SU-DHL-6 (cell line): ENCODE measurements at regions not wholly inside any gene's neighbourhood (a gene's known extent, or its start where the extent isn't known, plus 50 kb on each side); places are given as distances from the start of the nearest gene placed in this dataset.

ENCODE experiments used
- H2AFZ ChIP-seq: fragments of 200-600 bp; sonication (generic); 2 replicates; pipeline ENCODE4 v1.6.1; 2014; ENCODE audit warnings: low read depth, mild to moderate bottlenecking, moderate library complexity, mixed read lengths, antibody characterized with exemption, low read length; ENCODE audit not compliant: severe bottlenecking
- H3F3A ChIP-seq: fragments of 200-600 bp; shearing (Covaris generic); 2 replicates; pipeline ENCODE4 v1.6.0; 2016; ENCODE audit warnings: antibody characterized with exemption, mild to moderate bottlenecking; ENCODE audit not compliant: insufficient read depth
- H3K27ac ChIP-seq: fragments of 200-600 bp; sonication (generic); 2 replicates; pipeline ENCODE4 v1.5.1; 2016; ENCODE audit warnings: low read depth, mild to moderate bottlenecking, low read length, moderate library complexity, mixed read lengths
- H3K27me3 ChIP-seq: fragments of 200-600 bp; sonication (generic), shearing (Covaris generic); 2 replicates; pipeline ENCODE4 v1.6.0; 2014; ENCODE audit warnings: mild to moderate bottlenecking, low read length
- H3K36me3 ChIP-seq: fragments of 200-600 bp; sonication (generic); 2 replicates; pipeline ENCODE4 v1.6.1; 2014; ENCODE audit warnings: mild to moderate bottlenecking, low read length, mixed read lengths
- H3K4me2 ChIP-seq: fragments of 300-600, 200-600 bp; shearing (Covaris generic), sonication (generic); 2 replicates; pipeline ENCODE4 v1.6.0; 2014; ENCODE audit warnings: low read length, low read depth, mild to moderate bottlenecking; ENCODE audit not compliant: poor library complexity, severe bottlenecking
- H3K4me3 ChIP-seq: fragments of 200-600 bp; sonication (generic); 2 replicates; pipeline ENCODE4 v1.5.1; 2014; ENCODE audit warnings: antibody characterized with exemption, low read length, mild to moderate bottlenecking, mixed read lengths; ENCODE audit not compliant: insufficient read depth, poor library complexity, severe bottlenecking
- H3K79me2 ChIP-seq: fragments of 200-600 bp; sonication (generic); 2 replicates; pipeline ENCODE4 v1.6.1; 2014; ENCODE audit warnings: mild to moderate bottlenecking, low read length, moderate library complexity; ENCODE audit not compliant: insufficient read depth
- H3K9ac ChIP-seq: fragments of 200-600 bp; sonication (generic); 2 replicates; pipeline ENCODE4 v1.7.0; 2014; ENCODE audit warnings: mild to moderate bottlenecking, low read length
- H3K9me2 ChIP-seq: fragments of 200-600 bp; sonication (generic); replicated peaks from 2 replicates; pipeline ENCODE4 v1.6.1; 2014; ENCODE audit warnings: low read length; ENCODE audit not compliant: insufficient read depth
- H3K9me3 ChIP-seq: fragments of 200-600 bp; sonication (generic); 2 replicates; pipeline ENCODE4 v1.6.1; 2014; ENCODE audit warnings: low read length, mixed read lengths; ENCODE audit not compliant: insufficient read depth
- H4K20me1 ChIP-seq: fragments of 200-600 bp; sonication (generic); 2 replicates; pipeline ENCODE4 v1.6.1; 2014; ENCODE audit warnings: low read depth, mild to moderate bottlenecking, antibody characterized with exemption, low read length, moderate library complexity, mixed read lengths
- CTCF ChIP-seq: fragments of 200-600 bp; sonication (generic); IDR thresholded peaks from one replicate; pipeline ENCODE4 v1.5.1; 2017; ENCODE audit warnings: antibody characterized with exemption, mild to moderate bottlenecking, low read length, moderate library complexity; ENCODE audit not compliant: insufficient read depth, poor library complexity, severe bottlenecking
- EZH2phosphoT487 ChIP-seq: fragments of 200-600 bp; sonication (generic), shearing (Covaris generic); conservative IDR thresholded peaks from 2 replicates; pipeline ENCODE4 v1.6.1; 2018; ENCODE audit warnings: mild to moderate bottlenecking, antibody characterized with exemption, low read length, moderate library complexity, mixed read lengths

- Histone ChIP-seq H3K9ac (no peak overlapping the region), H3K4me2 (no peak overlapping the region), H3F3A (no peaks in the 10 kb centered on the region), H3K79me2 (no peaks in the 10 kb centered on the region), H3K36me3 (no peaks in the 10 kb centered on the region), H3K27ac (no peak overlapping the region), H2AFZ (no peak overlapping the region), H4K20me1 (no peaks in the 10 kb centered on the region), H3K9me2 (no peaks in the 10 kb centered on the region), H3K9me3 (no peaks in the 10 kb centered on the region), H3K27me3 (no peaks in the 10 kb centered on the region), H3K4me3 (no peak overlapping the region)
- TF ChIP-seq CTCF: no peak
- no peak for TF ChIP-seq EZH2phosphoT487
Observed at GRCh38 chr2:177074099-177074710, 138.4 kb upstream of the HNRNPA3 start.

GRCh38 chr2:177075254-177075653 is 137.3 kb upstream of the HNRNPA3 start:
- TF ChIP-seq CTCF (no peak), EZH2phosphoT487 (no peak)
- Histone ChIP-seq H3K9ac (no peak overlapping the region), H2AFZ (no peak overlapping the region), H3K9me2 (no peaks in the 10 kb centered on the region), H3K4me2 (no peak overlapping the region), H3K27me3 (no peaks in the 10 kb centered on the region), H3K4me3 (no peak overlapping the region), H3K9me3 (no peaks in the 10 kb centered on the region), H3F3A (no peaks in the 10 kb centered on the region), H3K27ac (no peak overlapping the region), H3K36me3 (no peaks in the 10 kb centered on the region), H4K20me1 (no peaks in the 10 kb centered on the region), H3K79me2 (no peaks in the 10 kb centered on the region)

GRCh38 chr2:177076636-177077179 is 135.9 kb upstream of the HNRNPA3 start:
- Histone ChIP-seq H3K9me3 (no peaks in the 10 kb centered on the region), H3K36me3 (no peaks in the 10 kb centered on the region), H3K27me3 (no peaks in the 10 kb centered on the region), H3K9ac (no peak overlapping the region), H3K4me2 (no peak overlapping the region), H4K20me1 (no peaks in the 10 kb centered on the region), H3K27ac (no peak overlapping the region), H3K4me3 (no peak overlapping the region), H3K9me2 (no peaks in the 10 kb centered on the region), H2AFZ (no peak overlapping the region), H3F3A (no peaks in the 10 kb centered on the region), H3K79me2 (no peaks in the 10 kb centered on the region)
- TF ChIP-seq EZH2phosphoT487: no peak
- TF ChIP-seq CTCF: no peak
